ENCODE measurements at regions not wholly inside any gene's neighbourhood (a gene's known extent, or its start where the extent isn't known, plus 50 kb on each side); places are given as distances from the start of the nearest gene placed in this dataset.

DNA sequence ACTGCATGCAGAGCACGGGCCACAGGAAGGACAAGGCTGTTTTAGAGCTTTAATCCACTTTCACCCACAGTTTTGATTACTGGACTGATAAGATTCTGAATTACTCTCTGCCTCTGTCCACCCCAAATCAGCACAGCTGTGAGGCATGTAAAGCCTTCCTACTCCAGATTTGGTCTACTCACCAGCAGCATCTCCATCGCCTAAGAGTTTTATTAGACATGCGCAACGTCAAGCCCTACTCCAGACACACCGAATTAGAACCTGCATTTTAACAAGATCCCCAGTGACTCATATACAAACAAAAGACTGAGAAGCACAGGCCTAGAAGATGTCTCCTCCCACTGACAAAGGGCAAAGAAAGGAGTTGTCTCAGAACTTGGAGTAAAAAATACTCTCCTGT is 221.2 kb downstream of the TUSC7 start:
- no peak for DNase-seq
- Histone ChIP-seq H3K4me3 (ENCODE audit: low read depth in 1 of 2, low read length in 2 of 2) (no peak overlapping the region), H2AFZ (ENCODE audit: low read depth, low read length) (no peak overlapping the region), H3K4me2 (ENCODE audit: insufficient read depth, low read length) (no peak overlapping the region), H3K27ac (ENCODE audit: low read length) (no peak overlapping the region), H4K20me1 (ENCODE audit: insufficient read depth, low read length) (no peaks in the 10 kb centered on the region), H3K9me3 (ENCODE audit: insufficient read depth, low read length, severe bottlenecking) (no peaks in the 10 kb centered on the region), H3K79me2 (ENCODE audit: insufficient read depth, low read length) (no peaks in the 10 kb centered on the region), H3K36me3 (ENCODE audit: insufficient read depth, low read length) (no peaks in the 10 kb centered on the region), H3K4me1 (ENCODE audit: insufficient read depth, low read length) (no peaks in the 10 kb centered on the region), H3K9ac (ENCODE audit: low read depth, low read length) (no peak overlapping the region), H3K27me3 (ENCODE audit: insufficient read depth, low read length, poor library complexity) (no peaks in the 10 kb centered on the region)
- no peak for ATAC-seq (ENCODE audit: insufficient read depth, low read depth)
- TF ChIP-seq EZH2 (IDR thresholded peaks at IDR 0.05; ENCODE audit: borderline replicate concordance, low read depth, low read length, severe bottlenecking) (no peak), CTCF (IDR thresholded peaks at IDR 0.05; ENCODE audit: borderline replicate concordance, extremely low read depth, low read length, poor library complexity, severe bottlenecking) (no peak)

GRCh38 chr3:116939091-116939490 is 229.5 kb downstream of the TUSC7 start:
- H3K4me3 ChIP-seq (ENCODE audit: low read depth in 1 of 2, low read length in 2 of 2) = no peak overlapping the region
- ATAC-seq (ENCODE audit: insufficient read depth, low read depth) (no peak), DNase-seq (no peak)
- H2AFZ ChIP-seq (ENCODE audit: low read depth, low read length) = no peak overlapping the region
- TF ChIP-seq CTCF (IDR thresholded peaks at IDR 0.05; ENCODE audit: borderline replicate concordance, extremely low read depth, low read length, poor library complexity, severe bottlenecking) (no peak), EZH2 (IDR thresholded peaks at IDR 0.05; ENCODE audit: borderline replicate concordance, low read depth, low read length, severe bottlenecking) (no peak)
- peaks cover 9% of the 10 kb centered on the region for H3K9me3 ChIP-seq (ENCODE audit: insufficient read depth, low read length, severe bottlenecking)
- no peaks in the 10 kb centered on the region for H3K79me2 ChIP-seq (ENCODE audit: insufficient read depth, low read length)
- H3K9ac ChIP-seq (ENCODE audit: low read depth, low read length) = no peak overlapping the region
- no peak overlapping the region for H3K27ac ChIP-seq (ENCODE audit: low read length)
- H3K4me1 ChIP-seq (ENCODE audit: insufficient read depth, low read length) = no peaks in the 10 kb centered on the region
- no peak overlapping the region for H3K4me2 ChIP-seq (ENCODE audit: insufficient read depth, low read length)
- no peaks in the 10 kb centered on the region for H3K36me3 ChIP-seq (ENCODE audit: insufficient read depth, low read length)
- H3K27me3 ChIP-seq (ENCODE audit: insufficient read depth, low read length, poor library complexity) = no peaks in the 10 kb centered on the region
- no peaks in the 10 kb centered on the region for H4K20me1 ChIP-seq (ENCODE audit: insufficient read depth, low read length)

DNA sequence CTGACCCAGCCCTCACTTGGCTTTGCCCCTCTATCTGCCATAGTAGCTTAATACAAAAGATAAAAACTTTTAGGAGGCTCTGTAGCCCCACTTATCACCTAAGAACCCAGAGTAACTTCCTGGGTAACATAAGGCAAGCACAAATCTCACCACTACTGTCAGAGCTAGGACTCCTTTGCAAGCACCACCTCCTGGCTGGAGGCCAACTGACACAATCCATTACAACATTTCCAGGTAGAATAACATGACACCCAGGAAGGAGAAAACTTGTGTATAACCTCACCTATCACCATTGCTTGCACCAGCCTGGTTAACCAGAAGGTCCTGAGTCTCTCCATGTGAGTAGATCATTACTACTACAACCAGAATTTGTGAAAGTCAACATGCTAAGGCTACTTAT is 230.0 kb downstream of the TUSC7 start:
- Histone ChIP-seq H3K79me2 (ENCODE audit: insufficient read depth, low read length) (no peaks in the 10 kb centered on the region), H2AFZ (ENCODE audit: low read depth, low read length) (no peak overlapping the region), H3K4me1 (ENCODE audit: insufficient read depth, low read length) (no peaks in the 10 kb centered on the region), H3K9me3 (ENCODE audit: insufficient read depth, low read length, severe bottlenecking) (peaks cover 9% of the 10 kb centered on the region), H3K4me2 (ENCODE audit: insufficient read depth, low read length) (no peak overlapping the region), H3K4me3 (ENCODE audit: low read depth in 1 of 2, low read length in 2 of 2) (no peak overlapping the region), H3K27ac (ENCODE audit: low read length) (no peak overlapping the region), H3K36me3 (ENCODE audit: insufficient read depth, low read length) (no peaks in the 10 kb centered on the region), H4K20me1 (ENCODE audit: insufficient read depth, low read length) (no peaks in the 10 kb centered on the region), H3K27me3 (ENCODE audit: insufficient read depth, low read length, poor library complexity) (no peaks in the 10 kb centered on the region), H3K9ac (ENCODE audit: low read depth, low read length) (no peak overlapping the region)
- ATAC-seq (ENCODE audit: insufficient read depth, low read depth) (no peak), DNase-seq (no peak)
- TF ChIP-seq EZH2 (IDR thresholded peaks at IDR 0.05; ENCODE audit: borderline replicate concordance, low read depth, low read length, severe bottlenecking) (no peak), CTCF (IDR thresholded peaks at IDR 0.05; ENCODE audit: borderline replicate concordance, extremely low read depth, low read length, poor library complexity, severe bottlenecking) (no peak)

DNA sequence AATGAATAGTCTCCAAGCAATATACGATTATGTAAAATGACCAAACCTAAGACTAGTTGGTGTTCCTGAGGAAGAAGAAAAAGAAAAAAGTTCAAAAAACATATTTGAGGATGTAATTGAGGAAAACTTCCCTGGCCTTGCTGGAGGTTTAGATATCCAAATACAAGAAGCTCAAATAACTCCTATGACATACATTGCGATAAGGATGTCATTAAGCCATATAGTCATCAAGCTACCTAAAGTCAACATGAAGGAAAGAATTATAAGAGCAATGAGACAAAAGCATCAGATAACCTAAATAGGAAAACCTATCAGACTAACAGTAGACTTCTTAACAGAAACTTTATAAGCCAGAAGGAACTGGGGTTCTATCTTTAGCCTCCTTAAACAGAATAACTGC is 231.1 kb downstream of the TUSC7 start:
- H3K9me3 ChIP-seq (ENCODE audit: insufficient read depth, low read length, severe bottlenecking) = peaks cover 9% of the 10 kb centered on the region
- H2AFZ ChIP-seq (ENCODE audit: low read depth, low read length) = no peak overlapping the region
- DNase-seq (no peak), ATAC-seq (ENCODE audit: insufficient read depth, low read depth) (no peak)
- H3K9ac ChIP-seq (ENCODE audit: low read depth, low read length) = no peak overlapping the region
- H3K27me3 ChIP-seq (ENCODE audit: insufficient read depth, low read length, poor library complexity) = no peaks in the 10 kb centered on the region
- no peak overlapping the region for H3K4me2 ChIP-seq (ENCODE audit: insufficient read depth, low read length)
- no peak overlapping the region for H3K27ac ChIP-seq (ENCODE audit: low read length)
- H3K4me3 ChIP-seq (ENCODE audit: low read depth in 1 of 2, low read length in 2 of 2) = no peak overlapping the region
- no peaks in the 10 kb centered on the region for H3K4me1 ChIP-seq (ENCODE audit: insufficient read depth, low read length)
- TF ChIP-seq CTCF (IDR thresholded peaks at IDR 0.05; ENCODE audit: borderline replicate concordance, extremely low read depth, low read length, poor library complexity, severe bottlenecking) (no peak), EZH2 (IDR thresholded peaks at IDR 0.05; ENCODE audit: borderline replicate concordance, low read depth, low read length, severe bottlenecking) (no peak)
- H3K79me2 ChIP-seq (ENCODE audit: insufficient read depth, low read length) = no peaks in the 10 kb centered on the region
- H4K20me1 ChIP-seq (ENCODE audit: insufficient read depth, low read length) = no peaks in the 10 kb centered on the region
- no peaks in the 10 kb centered on the region for H3K36me3 ChIP-seq (ENCODE audit: insufficient read depth, low read length)
